Ascending aorta (tissue), 2 donors: ENCODE measurements at regions not wholly inside any gene's neighbourhood (a gene's known extent, or its start where the extent isn't known, plus 50 kb on each side); places are given as distances from the start of the nearest gene placed in this dataset.

Source experiments
- DNase-seq, 2 donors: peaks; one replicate each; pipeline ENCODE4 v3.0.0-alpha.2; 2019; ENCODE audit warnings: low spot score in 2 of 2
- H3K27ac ChIP-seq, 2 donors: fragments of 200-600 bp; sonication (generic); one replicate each; pipeline ENCODE4 v1.5.1; 2016 to 2017; ENCODE audit warnings: mild to moderate bottlenecking in 1 of 2
- H3K27me3 ChIP-seq: fragments of 200-600 bp; sonication (generic); one replicate; pipeline ENCODE4 v1.5.1; 2017
- H3K36me3 ChIP-seq, 2 donors: fragments of 200-600 bp; sonication (generic); one replicate each; pipeline ENCODE4 v1.5.1; 2016
- H3K4me1 ChIP-seq, 2 donors: fragments of 200-600 bp; sonication (generic); one replicate each; pipeline ENCODE4 v1.5.1; 2016 to 2017; ENCODE audit warnings: mild to moderate bottlenecking in 1 of 2
- H3K4me3 ChIP-seq, 2 donors: fragments of 200-600 bp; sonication (generic); one replicate each; pipeline ENCODE4 v1.5.1; 2016 to 2017; ENCODE audit warnings: mild to moderate bottlenecking in 1 of 2
- H3K9me3 ChIP-seq, 2 donors: fragments of 200-600 bp; sonication (generic); one replicate each; pipeline ENCODE4 v1.5.1; 2016
- intact Hi-C: fragments of 100-400 bp; cut with DNase I; formaldehyde crosslinking; loops from one replicate; pipeline ENCODE4 v1.15.1; 2023
- TF ChIP-seq, protein P1 (sequence below), 3 experiments: fragments of 200-600 bp in 2 of 3; fragments of 450-650 bp in 1 of 3; sonication (generic) in 2 of 3; IDR thresholded peaks; one replicate each; pipeline ENCODE4 v1.5.1; 2016 to 2019; ENCODE audit warnings: antibody characterized with exemption in 3 of 3, mild to moderate bottlenecking in 1 of 3, moderate library complexity in 1 of 3

- intact Hi-C loops, result no loop called here
- Histone ChIP-seq H3K4me3 (no peak overlapping the region), H3K27me3 (no peaks in the 10 kb centered on the region), H3K9me3 (no peaks in the 10 kb centered on the region), H3K27ac (no peak overlapping the region), H3K36me3 (no peaks in the 10 kb centered on the region), H3K4me1 (no peaks in the 10 kb centered on the region)
- TF ChIP-seq, protein P1, sequence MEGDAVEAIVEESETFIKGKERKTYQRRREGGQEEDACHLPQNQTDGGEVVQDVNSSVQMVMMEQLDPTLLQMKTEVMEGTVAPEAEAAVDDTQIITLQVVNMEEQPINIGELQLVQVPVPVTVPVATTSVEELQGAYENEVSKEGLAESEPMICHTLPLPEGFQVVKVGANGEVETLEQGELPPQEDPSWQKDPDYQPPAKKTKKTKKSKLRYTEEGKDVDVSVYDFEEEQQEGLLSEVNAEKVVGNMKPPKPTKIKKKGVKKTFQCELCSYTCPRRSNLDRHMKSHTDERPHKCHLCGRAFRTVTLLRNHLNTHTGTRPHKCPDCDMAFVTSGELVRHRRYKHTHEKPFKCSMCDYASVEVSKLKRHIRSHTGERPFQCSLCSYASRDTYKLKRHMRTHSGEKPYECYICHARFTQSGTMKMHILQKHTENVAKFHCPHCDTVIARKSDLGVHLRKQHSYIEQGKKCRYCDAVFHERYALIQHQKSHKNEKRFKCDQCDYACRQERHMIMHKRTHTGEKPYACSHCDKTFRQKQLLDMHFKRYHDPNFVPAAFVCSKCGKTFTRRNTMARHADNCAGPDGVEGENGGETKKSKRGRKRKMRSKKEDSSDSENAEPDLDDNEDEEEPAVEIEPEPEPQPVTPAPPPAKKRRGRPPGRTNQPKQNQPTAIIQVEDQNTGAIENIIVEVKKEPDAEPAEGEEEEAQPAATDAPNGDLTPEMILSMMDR (IDR thresholded peaks at IDR 0.05), result no peak
- DNase-seq, result no peak
Observed at GRCh38 chr1:37308031-37308960, 166.1 kb upstream of the ZC3H12A start.

- DNase-seq, result no peak
- TF ChIP-seq, protein P1 (IDR thresholded peaks at IDR 0.05), result no peak
- no peaks in the 10 kb centered on the region for H3K36me3 ChIP-seq
- H3K4me1 ChIP-seq, result no peaks in the 10 kb centered on the region
- H3K4me3 ChIP-seq, result no peak overlapping the region
- no peaks in the 10 kb centered on the region for H3K27me3 ChIP-seq
- intact Hi-C loops, result no loop called here
- H3K9me3 ChIP-seq, result no peaks in the 10 kb centered on the region
- no peak overlapping the region for H3K27ac ChIP-seq
Observed at GRCh38 chr1:37309574-37309973, 164.8 kb upstream of the ZC3H12A start.

DNA sequence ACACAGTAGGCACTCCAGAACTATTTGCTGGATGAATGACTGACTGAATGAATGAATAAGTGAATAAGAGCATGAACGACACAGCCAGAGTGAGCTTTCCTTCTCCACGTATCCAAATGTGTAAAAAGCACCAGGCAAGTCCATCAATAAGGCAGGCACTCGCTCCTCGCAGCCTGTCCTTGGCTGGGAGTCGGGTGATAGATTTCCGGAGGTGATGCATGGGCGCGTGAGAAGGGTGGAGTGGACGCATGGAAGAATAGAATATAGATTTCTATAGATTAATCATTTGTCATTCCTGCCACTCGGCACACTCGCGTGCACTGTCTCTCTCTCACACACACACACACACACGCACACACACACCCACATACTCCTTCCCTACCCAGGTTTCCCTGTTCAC, 164.3 kb upstream of the ZC3H12A start:
- Histone ChIP-seq H3K27me3 (no peaks in the 10 kb centered on the region), H3K4me1 (no peaks in the 10 kb centered on the region), H3K4me3 (no peak overlapping the region), H3K27ac (no peak overlapping the region), H3K9me3 (no peaks in the 10 kb centered on the region), H3K36me3 (no peaks in the 10 kb centered on the region)
- intact Hi-C loops, result no loop called here
- no peak for DNase-seq
- TF ChIP-seq, protein P1 (IDR thresholded peaks at IDR 0.05), result no peak

GRCh38 chr1:37315371-37315846, 159.0 kb upstream of the ZC3H12A start:
- H3K4me3 ChIP-seq, result no peak overlapping the region
- H3K9me3 ChIP-seq, result no peaks in the 10 kb centered on the region
- TF ChIP-seq, protein P1 (IDR thresholded peaks at IDR 0.05), result no peak
- H3K4me1 ChIP-seq, result no peaks in the 10 kb centered on the region
- H3K27ac ChIP-seq, result no peak overlapping the region
- intact Hi-C loops, result no loop called here
- H3K27me3 ChIP-seq, result no peaks in the 10 kb centered on the region
- DNase-seq, result no peak
- H3K36me3 ChIP-seq, result no peaks in the 10 kb centered on the region

DNA sequence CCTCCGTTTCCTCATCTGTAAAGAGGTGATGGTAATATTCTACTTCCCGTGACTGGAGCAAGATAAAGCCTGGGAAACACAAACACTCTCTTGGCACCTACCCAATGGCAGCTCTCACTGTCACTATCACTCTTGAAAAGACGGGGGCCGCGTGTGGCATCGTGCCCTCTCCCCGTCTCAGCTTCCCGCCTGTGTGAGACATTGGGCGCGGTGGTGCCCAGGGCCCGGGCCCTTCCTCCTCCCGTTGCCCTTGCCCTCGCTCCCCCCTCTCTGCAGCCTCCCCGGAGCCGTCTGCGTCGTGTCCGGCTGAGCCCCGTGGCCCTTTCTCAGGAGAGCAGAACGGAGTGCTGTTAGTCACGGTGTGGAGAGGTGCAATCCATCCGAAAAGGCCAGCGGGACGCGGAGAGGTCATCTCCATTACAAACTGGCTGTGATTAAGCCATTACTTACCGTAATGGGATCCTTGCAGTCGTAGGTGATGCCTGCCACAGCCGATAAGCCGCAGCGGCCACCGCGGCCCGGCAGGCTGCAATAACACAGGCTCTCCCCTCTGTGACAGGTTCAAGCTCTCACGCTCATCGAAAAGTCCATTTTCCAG, 156.4 kb upstream of the ZC3H12A start:
- intact Hi-C loops, result no loop called here
- Histone ChIP-seq H3K4me1 (no peaks in the 10 kb centered on the region), H3K9me3 (no peaks in the 10 kb centered on the region), H3K36me3 (no peaks in the 10 kb centered on the region), H3K27ac (no peak overlapping the region), H3K4me3 (no peak overlapping the region), H3K27me3 (no peaks in the 10 kb centered on the region)
- DNase-seq, result no peak
- TF ChIP-seq, protein P1 (IDR thresholded peaks at IDR 0.05), result no peak
